ENCODE measurements at regions not wholly inside any gene's neighbourhood (a gene's known extent, or its start where the extent isn't known, plus 50 kb on each side); places are given as distances from the start of the nearest gene placed in this dataset.
"Not testable (repeated sequence)": the region's sequence is repeated elsewhere in the genome, so short reads cannot be mapped to it uniquely, and the experiment has no call there.

DNA sequence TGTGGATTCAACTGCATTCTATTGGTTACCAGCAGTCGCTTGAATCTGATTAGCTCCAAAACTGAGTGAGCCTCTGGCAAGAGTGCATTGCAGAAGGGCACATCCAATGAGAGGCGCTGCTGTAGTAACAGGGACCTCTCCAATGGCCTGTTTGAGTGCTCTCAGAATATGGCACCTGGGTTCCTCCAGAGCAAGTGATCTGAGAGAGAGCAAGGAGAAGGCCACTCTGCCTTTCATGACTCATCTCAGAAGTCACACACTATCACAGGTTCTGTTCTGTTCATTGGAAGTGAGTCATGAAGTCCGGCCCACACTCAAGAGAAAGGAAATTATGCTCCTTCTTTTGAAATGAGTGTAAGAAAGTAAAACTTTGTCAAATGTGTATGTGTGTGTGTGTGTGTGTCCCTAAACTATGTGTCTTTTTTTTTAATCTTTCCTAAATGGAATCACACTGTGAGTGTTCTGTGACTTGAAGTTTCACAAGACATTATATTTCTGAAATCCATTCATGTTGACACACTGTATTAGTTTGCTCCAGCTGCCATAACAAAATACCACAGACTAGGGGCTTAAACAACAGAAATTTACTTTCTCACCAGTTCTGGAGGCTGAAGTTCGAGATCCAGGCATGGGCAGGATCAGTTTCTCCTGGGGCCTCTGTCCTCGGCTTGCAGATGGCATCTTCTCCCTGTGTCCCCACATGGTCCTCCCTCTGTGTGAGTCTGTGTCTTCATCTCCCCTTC, 138.3 kb upstream of the CDYL start:
- intact Hi-C loops (cut with DNase I; ENCODE audit: low total_unique reads) = no loop called here
- no peaks in the 10 kb centered on the region for H3K4me1 ChIP-seq
- no peak for DNase-seq (ENCODE audit: low spot score in 2 of 2)

DNA sequence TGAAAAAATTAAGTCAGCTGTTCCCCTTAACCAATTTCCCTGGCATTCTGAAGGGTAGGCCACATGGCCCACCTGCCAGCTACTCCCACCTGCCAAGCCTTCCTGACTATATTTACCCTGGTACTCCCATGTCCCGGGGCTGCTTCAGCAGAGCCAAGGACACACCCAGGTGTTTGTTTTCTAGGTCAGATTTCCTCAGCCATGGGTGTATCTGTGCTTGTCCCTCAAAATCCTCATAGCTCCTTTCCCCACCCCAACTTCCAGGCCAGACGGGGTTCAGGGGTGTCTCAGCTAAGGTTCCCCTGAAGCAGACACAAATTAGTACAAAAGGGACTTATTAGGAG, 139.4 kb upstream of the CDYL start:
- H3K27me3 ChIP-seq = no peaks in the 10 kb centered on the region
- TF ChIP-seq CTCF (IDR thresholded peaks at IDR 0.05) (no peak), POLR2AphosphoS5 (IDR thresholded peaks at IDR 0.05) (no peak), POLR2A (IDR thresholded peaks at IDR 0.05) (no peak)
- intact Hi-C loops (cut with DNase I; ENCODE audit: low total_unique reads) = no loop called here
- no peaks in the 10 kb centered on the region for H3K4me1 ChIP-seq
- no peak overlapping the region for H3K4me3 ChIP-seq
- no peaks in the 10 kb centered on the region for H3K36me3 ChIP-seq
- H3K9me3 ChIP-seq = no peaks in the 10 kb centered on the region
- no peak overlapping the region for H3K27ac ChIP-seq
- DNase-seq (ENCODE audit: low spot score in 2 of 2) = no peak

More for the DNA sequence above, 138.3 kb upstream of the CDYL start:
- no peak overlapping the region for H3K27ac ChIP-seq
- H3K9me3 ChIP-seq = no peaks in the 10 kb centered on the region
- no peaks in the 10 kb centered on the region for H3K36me3 ChIP-seq
- no peaks in the 10 kb centered on the region for H3K27me3 ChIP-seq
- TF ChIP-seq CTCF (IDR thresholded peaks at IDR 0.05) (no peak), POLR2A (IDR thresholded peaks at IDR 0.05) (no peak), POLR2AphosphoS5 (IDR thresholded peaks at IDR 0.05) (no peak)
- no peak overlapping the region for H3K4me3 ChIP-seq

DNA sequence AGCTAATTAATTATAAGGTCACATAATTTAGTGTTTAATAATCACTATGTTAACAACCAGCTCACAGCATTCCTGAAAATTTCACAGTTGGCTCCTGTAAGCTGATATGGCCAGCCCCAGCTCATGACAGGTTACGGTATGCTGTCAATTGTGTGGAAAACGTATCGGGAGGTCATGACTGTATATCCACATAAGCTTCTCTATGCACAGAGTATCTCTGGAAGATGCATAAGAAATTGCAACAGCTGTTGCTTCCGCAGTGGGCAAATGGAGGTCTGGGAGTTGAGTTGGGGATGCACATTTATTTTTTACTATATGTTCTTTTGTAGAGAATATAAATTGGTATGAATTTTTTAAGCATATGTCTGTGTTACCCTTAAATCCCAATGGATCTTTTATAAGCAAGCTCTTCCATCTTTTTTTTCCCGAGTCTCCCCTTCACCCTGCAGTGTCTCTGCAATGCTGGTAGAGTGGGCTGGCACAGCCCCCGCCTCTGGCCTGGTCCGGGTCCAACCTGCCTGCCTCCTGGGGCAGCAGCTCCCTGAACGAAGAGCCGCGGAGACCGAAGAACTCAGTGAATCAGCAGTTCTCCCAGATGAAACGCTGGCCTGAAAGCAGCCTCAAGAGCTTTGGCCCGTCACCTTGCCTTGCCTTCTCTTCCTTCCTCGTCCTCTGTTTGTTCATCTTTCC, 139.9 kb upstream of the CDYL start:
- intact Hi-C loops (cut with DNase I; ENCODE audit: low total_unique reads) = no loop called here
- no peaks in the 10 kb centered on the region for H3K36me3 ChIP-seq
- no peak overlapping the region for H3K4me3 ChIP-seq
- H3K27me3 ChIP-seq = no peaks in the 10 kb centered on the region
- no peak overlapping the region for H3K27ac ChIP-seq
- TF ChIP-seq CTCF (IDR thresholded peaks at IDR 0.05) (no peak), POLR2AphosphoS5 (IDR thresholded peaks at IDR 0.05) (no peak), POLR2A (IDR thresholded peaks at IDR 0.05) (no peak)
- DNase-seq (ENCODE audit: low spot score in 2 of 2) = no peak
- no peaks in the 10 kb centered on the region for H3K9me3 ChIP-seq
- H3K4me1 ChIP-seq = no peaks in the 10 kb centered on the region

GRCh38 chr6:4635666-4636065, 140.5 kb upstream of the CDYL start:
- Histone ChIP-seq H3K4me1 (no peaks in the 10 kb centered on the region), H3K9me3 (peaks cover 0 to 5% of the 10 kb centered on the region in 2 donors), H3K27ac (no peak overlapping the region), H3K36me3 (no peaks in the 10 kb centered on the region), H3K4me3 (no peak overlapping the region), H3K27me3 (no peaks in the 10 kb centered on the region)
- DNase-seq (ENCODE audit: low spot score in 2 of 2) = no peak
- intact Hi-C loops (cut with DNase I; ENCODE audit: low total_unique reads) = no loop called here
- TF ChIP-seq POLR2AphosphoS5 (IDR thresholded peaks at IDR 0.05) = no peak
- no peak for TF ChIP-seq CTCF (IDR thresholded peaks at IDR 0.05)
- no peak for TF ChIP-seq POLR2A (IDR thresholded peaks at IDR 0.05)

DNA sequence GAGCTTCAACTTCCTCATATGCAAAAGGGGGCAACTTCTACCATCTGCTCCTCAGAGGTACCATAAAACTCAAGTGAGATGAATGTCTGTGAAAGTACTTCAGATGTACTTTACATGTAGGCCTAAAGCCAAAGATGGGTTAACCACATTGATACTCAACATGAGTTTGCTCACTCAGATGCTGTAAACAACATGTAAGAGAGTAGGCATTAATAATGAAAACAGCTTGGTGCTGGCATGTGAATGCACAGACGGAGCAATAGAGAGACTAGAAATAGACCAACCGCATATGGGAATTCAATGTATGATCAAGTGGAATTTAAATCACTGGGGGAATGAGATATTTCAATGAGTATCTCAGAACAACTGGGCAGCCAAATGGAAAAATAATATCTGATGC, 143.8 kb upstream of the CDYL start:
- Histone ChIP-seq H3K27me3 (no peaks in the 10 kb centered on the region), H3K4me3 (no peak overlapping the region), H3K36me3 (no peaks in the 10 kb centered on the region), H3K27ac (no peak overlapping the region), H3K4me1 (no peaks in the 10 kb centered on the region), H3K9me3 (peaks cover 17 to 32% of the 10 kb centered on the region in 2 donors)
- no peak for DNase-seq (ENCODE audit: low spot score in 2 of 2)
- TF ChIP-seq POLR2AphosphoS5 (IDR thresholded peaks at IDR 0.05) (no peak), CTCF (IDR thresholded peaks at IDR 0.05) (no peak), POLR2A (IDR thresholded peaks at IDR 0.05) (no peak)
- intact Hi-C loops (cut with DNase I; ENCODE audit: low total_unique reads) = no loop called here

GRCh38 chr6:4629789-4630188, 146.4 kb upstream of the CDYL start:
- H3K4me3 ChIP-seq; H3K27ac ChIP-seq; H3K36me3 ChIP-seq; intact Hi-C loops (cut with DNase I; ENCODE audit: low total_unique reads); DNase-seq (ENCODE audit: low spot score in 2 of 2); H3K4me1 ChIP-seq; H3K27me3 ChIP-seq: not testable (repeated sequence)
- H3K9me3 ChIP-seq = peaks cover 17 to 32% of the 10 kb centered on the region in 2 donors

Data from breast epithelium (tissue), 4 donors.